HG03457 (cell line): ENCODE measurements at regions not wholly inside any gene's neighbourhood (a gene's known extent, or its start where the extent isn't known, plus 50 kb on each side); places are given as distances from the start of the nearest gene placed in this dataset.
"Not testable (repeated sequence)": the region's sequence is repeated elsewhere in the genome, so short reads cannot be mapped to it uniquely, and the experiment has no call there.

Experiments used
- ATAC-seq: cut with Tn5 transposase; IDR thresholded peaks from one replicate; pipeline ENCODE4 v1.9.1; 2021; ENCODE audit warnings: moderate number of reproducible peaks; ENCODE audit not compliant: unreplicated experiment

- ATAC-seq, result no peak
These were observed 132.8 kb upstream of the TAF11L2 start for GRCh38 chr5:17364987-17365810.

GRCh38 chr5:17365811-17366138 lies 132.3 kb upstream of the TAF11L2 start:
- ATAC-seq, result no peak

- ATAC-seq, result no peak
These were observed 130.7 kb upstream of the TAF11L2 start for GRCh38 chr5:17367256-17367840.

- no peak for ATAC-seq
These were observed 127.4 kb upstream of the TAF11L2 start for GRCh38 chr5:17370651-17371050.

- ATAC-seq, result no peak
These were observed 124.6 kb upstream of the TAF11L2 start for GRCh38 chr5:17373406-17373805.

- ATAC-seq, result no peak
These were observed 124.0 kb upstream of the TAF11L2 start for GRCh38 chr5:17373814-17374556.

GRCh38 chr5:17374973-17375742 lies 122.9 kb upstream of the TAF11L2 start:
- no peak for ATAC-seq

- ATAC-seq, result not testable (repeated sequence)
These were observed 122.1 kb upstream of the TAF11L2 start for GRCh38 chr5:17375886-17376285.

- no peak for ATAC-seq
These were observed 119.6 kb upstream of the TAF11L2 start for GRCh38 chr5:17378346-17378997.

- ATAC-seq, result no peak
These were observed 118.7 kb upstream of the TAF11L2 start for GRCh38 chr5:17379100-17379951.

GRCh38 chr5:17381932-17382331 lies 116.1 kb upstream of the TAF11L2 start:
- no peak for ATAC-seq

GRCh38 chr5:17383526-17383925 lies 114.5 kb upstream of the TAF11L2 start:
- no peak for ATAC-seq

- no peak for ATAC-seq
These were observed 113.8 kb upstream of the TAF11L2 start for GRCh38 chr5:17384181-17384580.

GRCh38 chr5:17388717-17389116 lies 109.3 kb upstream of the TAF11L2 start:
- no peak for ATAC-seq

GRCh38 chr5:17394086-17394485 lies 103.9 kb upstream of the TAF11L2 start:
- ATAC-seq, result no peak

- no peak for ATAC-seq
These were observed 102.7 kb upstream of the TAF11L2 start for GRCh38 chr5:17395106-17395880.

- no peak for ATAC-seq
These were observed 101.8 kb upstream of the TAF11L2 start for GRCh38 chr5:17396247-17396646.

GRCh38 chr5:17398431-17398830 lies 99.6 kb upstream of the TAF11L2 start:
- ATAC-seq, result no peak
